IPS-20b (cell line): ENCODE measurements at regions not wholly inside any gene's neighbourhood (a gene's known extent, or its start where the extent isn't known, plus 50 kb on each side); places are given as distances from the start of the nearest gene placed in this dataset.
"Not testable (repeated sequence)": the region's sequence is repeated elsewhere in the genome, so short reads cannot be mapped to it uniquely, and the experiment has no call there.

Experiments used
- H3K27ac ChIP-seq: one replicate; pipeline ENCODE4 v1.5.1; 2013; ENCODE audit warnings: low read length
- H3K27me3 ChIP-seq: 2 replicates; pipeline ENCODE4 v1.6.1; 2013; ENCODE audit warnings: mild to moderate bottlenecking, low read length, inconsistent platforms; ENCODE audit not compliant: insufficient read depth
- H3K36me3 ChIP-seq: 2 replicates; pipeline ENCODE4 v1.6.1; 2013; ENCODE audit warnings: low read depth, mild to moderate bottlenecking, inconsistent platforms, low read length, moderate library complexity; ENCODE audit not compliant: insufficient read depth
- H3K4me1 ChIP-seq: 2 replicates; pipeline ENCODE4 v1.6.1; 2013; ENCODE audit warnings: mild to moderate bottlenecking, control low read depth, inconsistent platforms, low read length, moderate library complexity; ENCODE audit not compliant: insufficient read depth
- H3K4me3 ChIP-seq: 2 replicates; pipeline ENCODE4 v1.5.1; 2013; ENCODE audit warnings: mild to moderate bottlenecking, low read length, inconsistent platforms
- H3K9ac ChIP-seq: 2 replicates; pipeline ENCODE4 v1.6.1; 2013; ENCODE audit warnings: low read depth, mild to moderate bottlenecking, inconsistent platforms, low read length, moderate library complexity
- H3K9me3 ChIP-seq: 2 replicates; pipeline ENCODE4 v1.6.1; 2013; ENCODE audit warnings: mild to moderate bottlenecking, low read depth, low read length, inconsistent platforms; ENCODE audit not compliant: insufficient read depth

DNA sequence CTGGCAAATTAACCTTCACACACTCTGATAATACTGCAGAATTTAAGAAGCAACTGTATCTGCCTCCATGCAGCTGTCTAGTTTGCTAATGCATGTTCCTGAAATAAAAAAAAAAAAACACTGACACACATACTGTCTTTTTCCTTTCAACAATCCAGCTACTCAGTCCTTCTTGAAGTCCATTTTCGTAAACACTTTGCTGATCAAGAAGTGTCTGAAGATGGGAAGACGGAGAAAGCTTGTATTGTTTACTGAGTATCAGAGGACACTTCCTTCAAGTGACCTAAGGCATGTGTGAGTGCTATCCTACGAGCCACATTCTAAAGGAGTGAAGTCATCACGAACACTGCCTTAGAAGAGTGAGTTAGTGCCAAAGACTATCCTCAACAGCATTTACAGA, 82.6 kb downstream of the LUZP4 start:
- peak overlapping the region; percentile 45; the same call in 1 of the 2 replicates for H3K9ac ChIP-seq
- no peak overlapping the region for H3K27ac ChIP-seq

DNA sequence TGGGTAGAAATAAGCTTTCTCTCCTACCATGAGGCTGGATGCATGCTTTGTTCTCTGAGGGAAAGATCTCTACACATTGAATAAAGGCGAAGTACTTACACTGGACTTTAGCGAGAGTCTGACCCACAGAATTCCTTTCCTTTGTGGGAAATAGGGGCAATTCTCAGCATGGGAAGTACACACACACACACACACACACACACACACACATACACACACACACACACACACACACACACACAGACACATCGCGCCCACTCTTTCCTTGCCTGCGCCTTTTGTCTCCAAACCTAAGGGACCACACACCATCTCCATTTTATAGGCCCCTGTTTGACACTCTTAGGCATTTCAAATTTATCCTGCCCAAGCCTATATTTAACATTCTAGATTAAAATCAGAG, 83.8 kb downstream of the LUZP4 start:
- Histone ChIP-seq H3K9me3 (no peaks in the 10 kb centered on the region), H3K27me3 (no peaks in the 10 kb centered on the region), H3K27ac (no peak overlapping the region), H3K4me3 (no peak overlapping the region), H3K9ac (peak overlapping the region; percentile 51), H3K4me1 (peaks cover 12% of the 10 kb centered on the region), H3K36me3 (no peaks in the 10 kb centered on the region)

More for the DNA sequence above, 82.6 kb downstream of the LUZP4 start:
- Histone ChIP-seq H3K4me3 (no peak overlapping the region), H3K36me3 (no peaks in the 10 kb centered on the region), H3K9me3 (no peaks in the 10 kb centered on the region), H3K27me3 (no peaks in the 10 kb centered on the region), H3K4me1 (peaks cover 12% of the 10 kb centered on the region)

- Histone ChIP-seq H3K4me1 (no peaks in the 10 kb centered on the region), H3K36me3 (no peaks in the 10 kb centered on the region), H3K9ac (no peak overlapping the region), H3K27me3 (no peaks in the 10 kb centered on the region), H3K9me3 (no peaks in the 10 kb centered on the region), H3K27ac (no peak overlapping the region), H3K4me3 (no peak overlapping the region)
Observed at GRCh38 chrX:115378471-115378870, 89.0 kb downstream of the LUZP4 start.

GRCh38 chrX:115387327-115387726, 97.8 kb downstream of the LUZP4 start:
- Histone ChIP-seq H3K9ac (no peak overlapping the region), H3K27ac (no peak overlapping the region), H3K36me3 (no peaks in the 10 kb centered on the region), H3K4me3 (no peak overlapping the region), H3K27me3 (no peaks in the 10 kb centered on the region), H3K4me1 (no peaks in the 10 kb centered on the region), H3K9me3 (no peaks in the 10 kb centered on the region)

DNA sequence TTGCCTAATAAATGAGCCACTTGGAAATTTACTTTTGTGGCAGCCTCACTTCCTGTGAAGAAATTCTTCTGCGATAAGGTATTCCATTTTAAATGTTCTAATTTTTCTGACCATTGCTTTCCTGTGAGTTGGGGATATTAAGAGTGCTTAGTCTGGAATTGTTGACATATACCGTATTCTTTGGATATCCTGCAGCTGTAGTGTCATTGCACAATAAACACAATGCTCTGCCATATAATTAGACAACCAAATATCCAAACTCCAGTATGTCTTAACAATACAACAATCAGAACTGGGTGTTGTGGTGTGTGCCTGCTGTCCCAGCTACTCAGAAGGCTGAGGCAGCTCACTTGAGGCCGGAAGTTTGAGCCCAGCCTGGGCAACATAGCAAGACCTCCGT, 99.4 kb downstream of the LUZP4 start:
- no peaks in the 10 kb centered on the region for H3K27me3 ChIP-seq
- H3K4me3 ChIP-seq: no peak overlapping the region
- H3K36me3 ChIP-seq: no peaks in the 10 kb centered on the region
- H3K9ac ChIP-seq: no peak overlapping the region
- H3K27ac ChIP-seq: no peak overlapping the region
- H3K4me1 ChIP-seq: no peaks in the 10 kb centered on the region
- no peaks in the 10 kb centered on the region for H3K9me3 ChIP-seq

DNA sequence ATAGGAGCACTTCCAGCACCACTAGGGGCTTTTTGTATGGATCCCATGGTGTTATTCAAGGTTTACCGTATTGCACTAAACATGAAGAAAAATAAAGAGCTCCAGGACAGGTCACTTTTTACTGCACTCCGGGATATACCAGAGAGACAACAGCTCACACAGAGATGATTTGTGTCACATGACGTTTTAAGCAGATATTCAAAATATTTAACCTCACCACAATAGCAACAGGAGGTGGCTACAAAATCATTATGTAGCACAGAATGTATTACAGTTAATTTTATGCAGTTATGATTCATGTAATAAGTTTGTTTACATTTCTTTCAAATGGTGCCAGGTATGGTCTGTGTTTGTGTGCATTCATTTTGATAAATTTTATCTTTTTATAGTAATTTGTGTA, 100.6 kb downstream of the LUZP4 start:
- Histone ChIP-seq H3K27me3 (no peaks in the 10 kb centered on the region), H3K4me1 (no peaks in the 10 kb centered on the region), H3K9me3 (no peaks in the 10 kb centered on the region), H3K36me3 (no peaks in the 10 kb centered on the region), H3K4me3 (no peak overlapping the region), H3K27ac (no peak overlapping the region), H3K9ac (no peak overlapping the region)

DNA sequence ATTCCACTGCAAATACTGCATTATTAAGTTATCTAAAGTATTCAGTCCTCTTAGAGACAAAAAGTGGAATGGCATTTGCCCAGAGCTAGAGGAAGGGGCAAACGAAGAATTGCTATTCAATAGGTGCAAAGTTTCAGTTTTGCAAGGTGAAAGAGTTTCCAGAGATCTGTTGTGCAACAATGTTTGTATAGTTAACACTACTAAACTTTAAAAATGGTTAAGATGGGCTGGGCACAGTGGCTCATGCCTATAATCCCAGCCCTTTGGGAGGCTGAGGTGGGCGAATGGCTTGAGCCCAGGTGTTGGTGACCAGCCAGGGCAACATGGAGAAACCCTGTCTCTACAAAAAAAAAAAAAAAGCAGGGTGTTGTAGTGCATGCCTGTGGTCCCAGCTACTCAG, 102.5 kb downstream of the LUZP4 start:
- Histone ChIP-seq H3K9ac (no peak overlapping the region), H3K27me3 (no peaks in the 10 kb centered on the region), H3K27ac (no peak overlapping the region), H3K9me3 (no peaks in the 10 kb centered on the region), H3K36me3 (no peaks in the 10 kb centered on the region), H3K4me3 (no peak overlapping the region), H3K4me1 (no peaks in the 10 kb centered on the region)

- Histone ChIP-seq H3K27ac (no peak overlapping the region), H3K4me3 (no peak overlapping the region), H3K4me1 (no peaks in the 10 kb centered on the region), H3K9ac (no peak overlapping the region), H3K27me3 (no peaks in the 10 kb centered on the region), H3K36me3 (no peaks in the 10 kb centered on the region), H3K9me3 (no peaks in the 10 kb centered on the region)
Observed at GRCh38 chrX:115392871-115393270, 103.4 kb downstream of the LUZP4 start.

- H3K9ac ChIP-seq: no peak overlapping the region
Observed at GRCh38 chrX:115393271-115393670, 103.8 kb downstream of the LUZP4 start.

DNA sequence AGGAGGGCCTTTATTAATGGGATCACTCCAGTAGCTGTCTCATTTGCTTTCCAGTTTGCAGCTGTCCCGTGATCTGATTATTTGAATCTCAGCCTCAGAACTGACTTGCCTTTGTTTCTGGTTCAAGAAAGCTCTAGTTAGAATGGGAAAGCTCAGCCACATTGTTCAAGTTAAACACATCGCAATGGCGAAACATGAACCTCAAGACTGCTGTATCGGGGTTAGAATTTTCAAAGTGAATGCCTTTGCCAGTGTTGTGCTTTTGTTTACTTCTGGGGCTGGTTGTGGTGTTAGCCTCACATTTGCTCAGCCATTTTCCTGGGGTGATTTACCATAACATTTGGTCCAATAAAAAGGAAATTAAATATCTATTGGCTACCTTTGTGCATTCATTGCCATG, 105.3 kb downstream of the LUZP4 start:
- H3K27ac ChIP-seq, H3K4me3 ChIP-seq, H3K9ac ChIP-seq, H3K36me3 ChIP-seq, H3K4me1 ChIP-seq, H3K9me3 ChIP-seq, H3K27me3 ChIP-seq: not testable (repeated sequence)

More at GRCh38 chrX:115393271-115393670, 103.8 kb downstream of the LUZP4 start:
- no peak overlapping the region for H3K27ac ChIP-seq
- H3K9me3 ChIP-seq: no peaks in the 10 kb centered on the region
- no peak overlapping the region for H3K4me3 ChIP-seq
- H3K36me3 ChIP-seq: no peaks in the 10 kb centered on the region
- no peaks in the 10 kb centered on the region for H3K4me1 ChIP-seq
- H3K27me3 ChIP-seq: no peaks in the 10 kb centered on the region

DNA sequence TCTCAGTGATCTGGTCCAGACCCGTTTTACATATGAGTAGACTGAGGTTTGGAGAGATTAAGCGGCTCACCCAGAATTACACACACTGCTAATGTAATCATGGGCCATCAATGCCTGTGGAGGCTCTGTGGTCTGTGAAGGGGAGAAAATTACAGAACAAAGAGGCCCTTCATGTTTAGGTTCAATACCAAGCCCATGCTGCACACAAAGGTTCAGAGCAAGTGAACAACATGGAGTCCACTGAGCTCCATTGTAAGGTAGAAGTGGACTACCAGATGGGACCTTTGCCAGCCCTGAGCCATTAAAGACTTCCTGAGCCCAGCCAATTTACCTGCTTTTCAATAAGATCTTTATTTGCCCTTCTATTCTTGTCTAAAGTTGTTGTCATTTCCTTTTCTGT, 109.8 kb downstream of the LUZP4 start:
- Histone ChIP-seq H3K9me3 (no peaks in the 10 kb centered on the region), H3K27ac (no peak overlapping the region), H3K9ac (no peak overlapping the region), H3K36me3 (no peaks in the 10 kb centered on the region), H3K27me3 (no peaks in the 10 kb centered on the region), H3K4me3 (no peak overlapping the region), H3K4me1 (no peaks in the 10 kb centered on the region; the same call in none of the 2 replicates)

DNA sequence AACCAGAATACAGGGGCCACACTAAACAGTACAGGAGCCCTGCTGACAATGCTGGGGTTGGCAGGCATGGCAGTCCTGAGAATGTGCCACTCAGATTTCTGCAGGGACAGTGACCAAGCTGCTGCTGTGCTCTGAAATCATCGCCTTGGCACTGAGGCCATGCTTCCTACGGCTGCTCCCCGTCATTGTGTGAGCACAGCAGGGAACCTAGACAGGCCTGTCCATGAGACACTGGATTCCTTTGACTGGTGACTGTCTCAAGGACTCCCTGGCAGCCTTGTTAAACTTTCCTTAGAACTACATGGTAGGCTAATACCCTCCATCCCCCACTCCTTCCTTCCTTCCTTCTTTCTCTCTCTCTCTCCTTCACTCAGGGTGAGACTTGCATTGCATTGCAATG, 111.4 kb downstream of the LUZP4 start:
- Histone ChIP-seq H3K4me1 (no peaks in the 10 kb centered on the region; the same call in none of the 2 replicates), H3K36me3 (no peaks in the 10 kb centered on the region), H3K27me3 (no peaks in the 10 kb centered on the region)

DNA sequence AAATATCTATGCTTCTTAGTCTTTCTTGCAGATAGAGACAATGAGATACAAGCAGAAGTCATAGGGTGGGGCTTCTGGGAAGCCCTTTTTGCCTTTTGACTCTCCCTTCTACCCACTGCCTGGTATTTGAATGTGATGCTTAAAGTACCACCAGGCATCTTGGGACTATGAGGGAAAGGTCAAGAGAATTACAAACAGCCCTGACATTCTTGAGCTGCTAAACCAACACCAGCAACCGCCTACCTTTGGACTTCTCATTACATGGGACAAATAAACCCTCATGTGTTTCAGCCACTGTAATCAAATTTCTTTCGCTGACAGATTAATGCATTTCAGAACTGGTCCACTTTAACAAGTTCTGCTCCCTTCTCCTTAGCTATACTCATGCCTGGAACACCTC, 112.8 kb downstream of the LUZP4 start:
- Histone ChIP-seq H3K27me3 (no peaks in the 10 kb centered on the region), H3K9me3 (no peaks in the 10 kb centered on the region), H3K4me1 (no peaks in the 10 kb centered on the region; the same call in none of the 2 replicates), H3K36me3 (no peaks in the 10 kb centered on the region), H3K9ac (no peak overlapping the region), H3K27ac (no peak overlapping the region), H3K4me3 (no peak overlapping the region)

More for the DNA sequence above, 111.4 kb downstream of the LUZP4 start:
- no peak overlapping the region for H3K27ac ChIP-seq
- no peak overlapping the region for H3K4me3 ChIP-seq
- H3K9ac ChIP-seq: no peak overlapping the region
- no peaks in the 10 kb centered on the region for H3K9me3 ChIP-seq
